ENCODE measurements at regions not wholly inside any gene's neighbourhood (a gene's known extent, or its start where the extent isn't known, plus 50 kb on each side); places are given as distances from the start of the nearest gene placed in this dataset.
A peak's percentile ranks its signal among the peaks of the same experiment; 100 is the strongest.

DNA sequence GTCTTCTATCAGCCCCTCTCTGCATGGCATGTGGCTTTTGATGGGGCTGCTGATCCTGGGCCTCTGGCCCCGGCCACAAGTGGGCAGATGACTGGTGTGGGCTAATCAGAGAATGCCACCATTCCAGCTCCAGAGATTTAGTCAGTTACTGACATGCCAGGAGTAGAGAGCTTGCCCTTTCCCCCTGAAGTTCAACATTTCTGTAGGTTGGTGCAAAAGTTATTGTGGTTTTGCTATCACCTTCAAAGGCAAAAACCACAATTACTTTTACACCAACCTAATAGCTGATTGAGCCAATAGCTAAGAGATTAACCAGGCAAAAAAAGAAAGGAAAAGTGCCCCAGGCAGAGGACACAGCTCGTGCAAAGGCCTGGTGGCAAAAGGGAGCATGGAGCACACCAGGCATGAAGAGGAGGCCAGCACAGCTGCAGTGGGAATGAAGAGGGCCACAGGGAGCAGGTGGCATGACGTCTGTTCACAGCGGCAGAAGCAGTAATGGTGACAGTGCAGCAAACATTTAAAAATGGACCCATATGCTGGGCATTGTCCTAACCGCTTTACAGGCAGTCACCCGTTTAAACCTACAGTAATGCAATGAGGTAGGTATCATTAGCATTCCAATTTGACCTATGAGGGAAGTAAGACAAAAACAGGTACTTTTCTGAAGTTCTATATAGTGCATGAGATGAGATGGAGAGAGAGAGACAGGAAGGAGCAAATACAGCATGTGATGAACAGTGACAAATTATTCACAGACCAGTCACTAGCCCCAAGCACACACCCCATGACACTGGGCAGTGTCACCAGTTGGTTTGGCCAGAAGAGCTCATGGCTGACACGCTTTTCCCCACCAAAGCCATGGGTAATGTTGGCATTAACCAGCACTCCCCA lies 373.0 kb upstream of the PROK2 start:
- TF ChIP-seq PAX5 (IDR thresholded peaks at IDR 0.05; ENCODE audit: insufficient read depth, low read length, severe bottlenecking), result no peak
- TF ChIP-seq POLR2A (IDR thresholded peaks at IDR 0.05; ENCODE audit: low read depth, low read length), result no peak
- no peak for TF ChIP-seq TAF1 (IDR thresholded peaks at IDR 0.05; ENCODE audit: low read depth, low read length)
- no peak for TF ChIP-seq SPI1 (IDR thresholded peaks at IDR 0.05; ENCODE audit: low read depth, low read length)
- no peak for TF ChIP-seq POLR2AphosphoS5 (IDR thresholded peaks at IDR 0.05; ENCODE audit: low read depth, low read length)
- 0 out of 2 replicates have a peak, but pooled peaks have one; percentile 8 for TF ChIP-seq POU2F2 (IDR thresholded peaks at IDR 0.05; ENCODE audit: low read depth, low read length)
- FAIRE-seq (peak; percentile 90), DNase-seq (ENCODE audit: insufficient read length, low spot score) (no peak)

DNA sequence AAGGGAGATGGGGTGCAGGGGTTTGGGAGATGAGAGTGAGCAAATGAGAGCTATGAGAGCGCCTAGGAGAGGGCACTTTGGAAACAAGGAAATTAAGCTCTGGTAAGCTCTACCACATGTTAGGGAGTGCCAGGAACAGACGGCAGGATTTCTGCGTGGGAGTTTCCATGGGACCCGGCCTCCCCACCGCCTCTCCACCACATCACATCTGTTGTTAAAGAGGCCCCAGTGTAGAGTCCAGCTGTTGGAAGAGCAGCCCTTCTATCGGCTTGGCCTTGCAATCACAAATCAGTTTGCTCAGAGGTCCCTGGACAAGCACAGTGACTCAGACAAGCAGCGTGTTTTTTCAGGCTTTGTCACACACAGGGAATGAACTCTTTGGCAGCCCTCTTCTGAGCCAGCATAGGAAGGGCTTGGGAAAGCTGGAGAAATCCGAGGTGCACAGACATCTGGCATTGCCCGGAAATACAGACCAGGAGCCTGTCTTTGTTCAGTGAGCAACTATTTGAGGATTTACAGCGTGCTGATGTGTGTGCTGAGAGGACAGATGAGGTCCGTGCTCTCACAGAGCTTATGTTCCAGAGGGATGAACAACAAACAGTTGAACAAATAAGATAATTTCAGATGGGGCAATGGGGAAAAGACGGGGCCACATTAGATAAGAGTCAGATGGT lies 370.6 kb upstream of the PROK2 start:
- no peak for TF ChIP-seq POLR2A (IDR thresholded peaks at IDR 0.05; ENCODE audit: low read depth, low read length)
- FAIRE-seq, result no peak
- no peak for DNase-seq (ENCODE audit: insufficient read length, low spot score)

DNA sequence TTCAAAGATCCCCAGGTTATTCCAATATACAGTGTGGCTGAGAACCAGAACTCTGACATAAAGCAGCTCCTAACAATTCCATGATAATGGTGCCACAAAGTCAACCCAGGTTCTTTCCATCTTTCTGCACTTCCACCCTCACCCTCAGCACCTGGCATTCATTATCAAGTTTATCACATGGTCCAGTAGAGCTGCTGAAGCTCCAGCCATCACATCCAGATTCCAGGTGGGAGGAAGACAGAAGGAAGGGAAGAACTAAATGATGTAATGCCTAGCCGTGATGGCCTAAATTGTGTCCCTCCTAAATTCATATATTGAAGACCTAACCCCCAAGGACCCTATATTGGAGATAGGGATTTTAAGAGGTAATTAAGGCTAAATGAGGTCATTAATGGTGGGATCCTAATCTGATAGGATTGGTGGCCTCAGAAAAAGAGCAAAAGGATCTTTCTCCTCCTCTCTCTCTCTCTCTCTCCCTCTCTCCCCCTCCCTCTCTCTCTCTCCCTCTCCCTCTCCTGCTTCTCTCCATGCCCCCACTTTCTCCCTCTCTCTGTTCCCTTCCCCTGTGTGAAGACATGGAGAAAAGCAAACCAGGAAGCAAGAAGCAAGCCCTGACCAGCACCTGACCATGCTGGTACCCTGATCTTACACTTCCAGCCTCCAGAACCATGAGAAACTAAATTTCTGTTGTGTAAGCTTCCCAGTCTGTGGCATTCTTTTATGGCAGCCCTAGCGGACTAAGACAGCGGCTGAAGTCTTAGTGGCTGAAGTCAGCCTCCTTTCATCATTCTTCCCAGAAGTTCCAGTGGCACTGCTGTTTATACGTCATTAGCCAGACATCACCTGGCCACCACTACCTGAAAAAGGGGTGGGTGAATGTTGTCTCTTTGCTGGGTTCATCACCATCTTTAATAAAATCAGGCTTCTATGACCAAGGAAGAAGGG lies 369.7 kb upstream of the PROK2 start:
- DNase-seq (ENCODE audit: insufficient read length, low spot score), result no peak
- no peak for FAIRE-seq
- TF ChIP-seq SPI1 (IDR thresholded peaks at IDR 0.05; ENCODE audit: low read depth, low read length) (no peak), POU2F2 (IDR thresholded peaks at IDR 0.05; ENCODE audit: low read depth, low read length) (no peak), TAF1 (IDR thresholded peaks at IDR 0.05; ENCODE audit: low read depth, low read length) (no peak), POLR2A (IDR thresholded peaks at IDR 0.05; ENCODE audit: low read depth, low read length) (no peak), POLR2AphosphoS5 (IDR thresholded peaks at IDR 0.05; ENCODE audit: low read depth, low read length) (no peak), PAX5 (IDR thresholded peaks at IDR 0.05; ENCODE audit: insufficient read depth, low read length, severe bottlenecking) (no peak)

DNA sequence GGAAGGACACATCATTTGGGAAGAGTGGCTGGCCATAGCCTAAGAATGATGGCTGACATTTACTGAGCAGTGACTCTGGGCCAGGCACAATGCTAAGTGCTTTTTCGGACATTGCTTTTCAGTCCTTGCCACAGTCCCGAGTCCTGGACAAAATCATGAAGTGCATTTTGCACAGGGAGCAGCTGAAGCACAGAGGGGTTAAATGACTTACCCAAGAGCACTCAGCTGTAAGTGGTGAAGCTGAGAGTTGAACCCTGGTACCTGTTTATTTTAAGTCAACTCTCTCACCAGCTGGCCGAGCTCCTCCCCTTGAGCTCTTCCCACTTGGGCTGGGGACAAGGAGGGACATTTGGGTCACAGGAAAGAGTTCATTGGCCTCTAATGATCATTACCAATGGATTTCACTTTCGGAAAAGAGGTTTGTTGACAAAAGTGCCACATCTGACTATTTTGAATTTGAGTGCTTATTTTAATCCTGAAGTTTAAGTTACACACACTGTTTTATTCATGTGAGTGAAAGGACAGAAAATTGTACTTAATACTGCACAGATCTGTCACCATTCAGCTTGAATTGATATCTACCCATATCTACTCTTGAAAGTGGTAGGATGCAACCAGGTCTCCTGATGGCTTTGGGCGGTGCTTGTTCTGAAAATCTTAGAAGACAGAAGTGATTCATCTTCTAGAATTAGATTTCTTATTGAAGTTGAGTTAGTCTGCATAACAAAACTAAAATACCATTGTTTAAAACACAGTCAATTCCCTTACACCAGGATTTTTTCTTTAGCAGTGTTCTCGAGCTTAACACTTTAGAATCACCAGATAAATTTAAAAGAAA lies 368.7 kb upstream of the PROK2 start:
- TF ChIP-seq PAX5 (IDR thresholded peaks at IDR 0.05; ENCODE audit: insufficient read depth, low read length, severe bottlenecking) (no peak), POLR2AphosphoS5 (IDR thresholded peaks at IDR 0.05; ENCODE audit: low read depth, low read length) (no peak), POLR2A (IDR thresholded peaks at IDR 0.05; ENCODE audit: low read depth, low read length) (no peak), SPI1 (IDR thresholded peaks at IDR 0.05; ENCODE audit: low read depth, low read length) (no peak), POU2F2 (IDR thresholded peaks at IDR 0.05; ENCODE audit: low read depth, low read length) (no peak), TAF1 (IDR thresholded peaks at IDR 0.05; ENCODE audit: low read depth, low read length) (no peak)
- no peak for FAIRE-seq
- DNase-seq (ENCODE audit: insufficient read length, low spot score), result no peak

DNA sequence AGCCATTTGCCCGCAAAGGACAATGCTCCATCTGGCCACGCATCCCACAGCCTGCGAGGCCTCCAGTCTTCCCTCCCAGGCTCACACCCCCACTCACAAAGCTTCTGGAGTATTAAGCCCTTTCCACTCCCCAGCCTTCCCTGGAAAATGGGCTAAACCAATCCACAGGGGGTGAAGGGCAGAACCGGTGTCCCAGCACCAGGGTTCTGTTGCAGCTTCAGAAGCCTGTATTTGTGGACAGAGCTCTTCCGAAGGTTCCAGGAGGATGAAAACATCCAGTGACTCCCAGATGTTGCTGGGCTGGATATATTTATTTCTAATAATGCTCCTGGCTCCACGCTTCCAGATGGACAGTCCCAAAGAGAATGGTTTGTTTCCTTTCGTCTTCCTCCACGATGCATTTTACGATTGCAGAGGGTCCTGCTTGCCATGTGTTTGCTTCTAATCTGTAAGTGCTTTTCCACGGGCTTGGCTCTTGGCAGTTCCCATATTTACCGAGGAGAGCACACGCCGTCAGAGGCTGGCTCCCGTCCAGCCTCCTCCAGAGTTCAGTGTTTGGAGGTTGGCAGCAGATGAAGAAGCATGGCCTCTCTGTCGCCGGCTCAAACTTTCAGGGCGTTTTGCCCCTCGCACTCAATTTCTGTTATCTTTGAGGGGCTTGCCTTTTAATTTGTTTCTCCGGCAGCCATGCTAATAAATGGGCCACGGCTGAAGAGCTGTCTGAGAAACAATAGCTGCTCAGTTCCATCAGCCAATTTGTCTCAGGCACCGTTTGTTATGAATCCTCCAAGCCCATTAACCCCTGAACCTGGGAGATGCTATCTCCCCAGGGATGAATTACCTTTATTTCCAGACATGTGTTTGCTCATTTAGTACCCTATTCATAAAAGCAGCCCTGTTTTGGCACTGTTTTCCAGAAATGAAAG lies 367.9 kb upstream of the PROK2 start:
- no peak for TF ChIP-seq POU2F2 (IDR thresholded peaks at IDR 0.05; ENCODE audit: low read depth, low read length)
- no peak for TF ChIP-seq TAF1 (IDR thresholded peaks at IDR 0.05; ENCODE audit: low read depth, low read length)
- no peak for TF ChIP-seq PAX5 (IDR thresholded peaks at IDR 0.05; ENCODE audit: insufficient read depth, low read length, severe bottlenecking)
- no peak for TF ChIP-seq POLR2A (IDR thresholded peaks at IDR 0.05; ENCODE audit: low read depth, low read length)
- TF ChIP-seq SPI1 (IDR thresholded peaks at IDR 0.05; ENCODE audit: low read depth, low read length), result no peak
- TF ChIP-seq POLR2AphosphoS5 (IDR thresholded peaks at IDR 0.05; ENCODE audit: low read depth, low read length), result no peak
- DNase-seq (ENCODE audit: insufficient read length, low spot score), result no peak
- no peak for FAIRE-seq

DNA sequence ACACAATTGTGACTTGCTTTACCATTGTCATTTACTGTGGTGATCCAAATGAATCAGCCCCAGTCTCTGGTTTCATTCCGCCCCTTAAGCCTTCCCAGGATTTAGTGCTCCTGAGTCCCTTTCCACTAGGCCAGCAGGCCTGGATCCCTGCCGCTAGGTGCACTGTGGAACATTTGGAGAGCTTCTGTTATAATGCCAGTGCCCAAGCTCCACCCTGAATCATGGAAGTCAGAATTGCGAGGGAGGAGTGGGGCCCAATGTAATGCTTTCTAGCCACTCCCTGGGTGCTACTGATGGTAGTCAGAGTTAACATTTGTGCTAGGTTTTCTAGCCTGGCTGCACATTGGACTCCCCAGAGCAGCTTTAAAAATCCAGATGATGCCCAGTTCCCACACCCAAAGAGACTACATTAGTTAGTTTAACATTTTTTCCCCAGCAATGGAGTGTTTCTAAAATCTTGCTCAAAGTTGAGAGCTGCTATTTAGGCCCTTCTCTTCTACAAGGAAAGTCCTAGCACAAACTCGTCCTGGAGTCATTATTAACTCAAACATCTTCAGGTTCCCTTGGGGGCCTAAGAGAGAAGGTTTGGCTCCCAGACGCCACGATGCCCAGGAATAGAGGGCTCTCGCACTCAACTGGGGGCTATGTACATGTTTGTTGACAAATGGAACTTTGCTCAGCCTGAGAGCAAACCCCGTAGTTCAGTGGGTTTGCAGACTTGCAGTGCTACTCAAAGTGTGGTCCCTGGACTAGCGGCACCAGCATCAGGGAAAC lies 366.7 kb upstream of the PROK2 start:
- TF ChIP-seq PAX5 (IDR thresholded peaks at IDR 0.05; ENCODE audit: insufficient read depth, low read length, severe bottlenecking) (no peak), TAF1 (IDR thresholded peaks at IDR 0.05; ENCODE audit: low read depth, low read length) (no peak), POLR2AphosphoS5 (IDR thresholded peaks at IDR 0.05; ENCODE audit: low read depth, low read length) (no peak), SPI1 (IDR thresholded peaks at IDR 0.05; ENCODE audit: low read depth, low read length) (no peak), POLR2A (IDR thresholded peaks at IDR 0.05; ENCODE audit: low read depth, low read length) (no peak), POU2F2 (IDR thresholded peaks at IDR 0.05; ENCODE audit: low read depth, low read length) (no peak)
- FAIRE-seq (no peak), DNase-seq (ENCODE audit: insufficient read length, low spot score) (no peak)

DNA sequence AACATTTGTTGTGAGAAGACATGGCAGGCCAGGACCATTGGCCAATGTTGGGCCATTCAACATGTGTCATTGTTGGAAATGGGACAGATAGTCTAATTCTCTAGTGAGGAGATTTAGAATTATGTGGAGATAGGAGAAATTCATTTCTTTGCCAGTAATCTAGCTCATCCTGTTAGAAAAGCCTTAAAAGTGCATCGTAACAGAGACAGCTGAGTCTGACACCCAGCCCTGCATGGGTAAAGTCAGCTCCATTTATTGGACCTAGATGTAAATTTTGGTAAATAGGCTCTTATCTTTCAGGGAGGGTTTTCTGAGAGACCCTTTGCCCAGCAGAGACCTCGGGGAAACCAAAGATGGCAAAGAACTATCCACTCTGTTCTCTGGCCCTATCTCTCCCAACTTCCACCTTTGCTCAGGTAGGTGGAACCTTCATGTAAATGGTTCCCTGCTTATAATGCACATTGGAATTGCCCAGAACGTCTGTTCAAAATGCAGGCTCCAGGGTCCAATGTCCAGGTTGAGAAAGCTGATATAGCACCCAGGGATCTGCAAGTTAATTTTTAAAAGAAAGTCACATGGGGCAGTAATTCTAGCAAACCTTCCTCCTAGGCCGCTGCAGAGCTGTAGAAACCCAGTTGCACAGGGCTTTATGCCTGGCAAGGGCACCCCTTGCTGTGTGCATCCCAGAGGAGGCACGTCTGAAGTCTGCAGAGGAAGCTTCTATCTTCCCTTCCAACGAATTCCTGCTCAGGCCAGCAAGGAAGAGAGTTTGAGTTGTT lies 365.9 kb upstream of the PROK2 start:
- FAIRE-seq (no peak), DNase-seq (ENCODE audit: insufficient read length, low spot score) (no peak)
- TF ChIP-seq POLR2AphosphoS5 (IDR thresholded peaks at IDR 0.05; ENCODE audit: low read depth, low read length), result no peak
- no peak for TF ChIP-seq PAX5 (IDR thresholded peaks at IDR 0.05; ENCODE audit: insufficient read depth, low read length, severe bottlenecking)
- no peak for TF ChIP-seq POU2F2 (IDR thresholded peaks at IDR 0.05; ENCODE audit: low read depth, low read length)
- TF ChIP-seq TAF1 (IDR thresholded peaks at IDR 0.05; ENCODE audit: low read depth, low read length), result no peak
- no peak for TF ChIP-seq POLR2A (IDR thresholded peaks at IDR 0.05; ENCODE audit: low read depth, low read length)
- no peak for TF ChIP-seq SPI1 (IDR thresholded peaks at IDR 0.05; ENCODE audit: low read depth, low read length)

All from GM12891 (cell line).